ENCODE measurements at regions not wholly inside any gene's neighbourhood (a gene's known extent, or its start where the extent isn't known, plus 50 kb on each side); places are given as distances from the start of the nearest gene placed in this dataset.

- TF ChIP-seq CTCF (IDR thresholded peaks at IDR 0.05; ENCODE audit: low read depth, low read length) (no peak), EZH2phosphoT487 (IDR thresholded peaks at IDR 0.05; ENCODE audit: low read depth) (no peak)
Measured at GRCh38 chr3:3519266-3519665, 280.0 kb upstream of the LRRN1 start.
